ENCODE measurements at regions not wholly inside any gene's neighbourhood (a gene's known extent, or its start where the extent isn't known, plus 50 kb on each side); places are given as distances from the start of the nearest gene placed in this dataset.

- H3K4me1 ChIP-seq (ENCODE audit: control insufficient read depth, extremely low read depth, insufficient read depth, low read length) = no peaks in the 10 kb centered on the region
- no peaks in the 10 kb centered on the region for H3K79me2 ChIP-seq (ENCODE audit: control insufficient read depth, insufficient read depth, low read length)
- TF ChIP-seq EZH2 (IDR thresholded peaks at IDR 0.05; ENCODE audit: low read length) = no peak
- TF ChIP-seq CTCF (optimal IDR thresholded peaks at IDR 0.05 in 1 of 3, IDR thresholded peaks at IDR 0.05 in 1 of 3, conservative IDR thresholded peaks at IDR 0.05 in 1 of 3; ENCODE audit: extremely low read depth in 1 of 3, insufficient read depth in 2 of 3, low read length in 3 of 3) = no peak
- H4K20me1 ChIP-seq (ENCODE audit: control insufficient read depth, extremely low read depth, insufficient read depth, low read length) = no peaks in the 10 kb centered on the region
- H3K36me3 ChIP-seq (ENCODE audit: control insufficient read depth in 2 of 2, extremely low read depth in 1 of 2, insufficient read depth in 2 of 2, low read length in 2 of 2) = no peaks in the 10 kb centered on the region
- no peak overlapping the region for H2AFZ ChIP-seq (ENCODE audit: control insufficient read depth, low read length)
- H3K27me3 ChIP-seq (ENCODE audit: control insufficient read depth, extremely low read depth, insufficient read depth, low read length) = no peaks in the 10 kb centered on the region
- no peaks in the 10 kb centered on the region for H3K9me1 ChIP-seq (ENCODE audit: control insufficient read depth, extremely low read depth, insufficient read depth, low read length)
- DNase-seq (ENCODE audit: low read depth, low spot score) (no peak), FAIRE-seq (no peak)
- no peaks in the 10 kb centered on the region for H3K9me3 ChIP-seq (ENCODE audit: control insufficient read depth, low read depth, low read length)
- dilution Hi-C loops (cut with MboI; ENCODE audit: extremely low pct_ligation_motif_present, low sequenced_read_pairs) = no loop called here
- no peak overlapping the region for H3K9ac ChIP-seq (ENCODE audit: control insufficient read depth, extremely low read depth, insufficient read depth, low read length)
- no peak overlapping the region for H3K4me2 ChIP-seq (ENCODE audit: control insufficient read depth, extremely low read depth, insufficient read depth, low read depth, low read length)
- H3K27ac ChIP-seq (ENCODE audit: control insufficient read depth, insufficient read depth, low read length) = no peak overlapping the region
- H3K4me3 ChIP-seq (ENCODE audit: control insufficient read depth in 2 of 3, extremely low read depth in 1 of 3, insufficient read depth in 2 of 3, low read depth in 1 of 3, low read length in 3 of 3) = no peak overlapping the region
These were observed 155.3 kb downstream of the UXS1 start for GRCh38 chr2:106038601-106039375.

- Histone ChIP-seq H3K4me3 (ENCODE audit: control insufficient read depth in 2 of 3, extremely low read depth in 1 of 3, insufficient read depth in 2 of 3, low read depth in 1 of 3, low read length in 3 of 3) (no peak overlapping the region), H3K27ac (ENCODE audit: control insufficient read depth, insufficient read depth, low read length) (no peak overlapping the region), H4K20me1 (ENCODE audit: control insufficient read depth, extremely low read depth, insufficient read depth, low read length) (no peaks in the 10 kb centered on the region), H3K9ac (ENCODE audit: control insufficient read depth, extremely low read depth, insufficient read depth, low read length) (no peak overlapping the region), H3K9me3 (ENCODE audit: control insufficient read depth, low read depth, low read length) (no peaks in the 10 kb centered on the region), H2AFZ (ENCODE audit: control insufficient read depth, low read length) (no peak overlapping the region), H3K9me1 (ENCODE audit: control insufficient read depth, extremely low read depth, insufficient read depth, low read length) (no peaks in the 10 kb centered on the region), H3K27me3 (ENCODE audit: control insufficient read depth, extremely low read depth, insufficient read depth, low read length) (no peaks in the 10 kb centered on the region), H3K4me2 (ENCODE audit: control insufficient read depth, extremely low read depth, insufficient read depth, low read depth, low read length) (no peak overlapping the region), H3K36me3 (ENCODE audit: control insufficient read depth in 2 of 2, extremely low read depth in 1 of 2, insufficient read depth in 2 of 2, low read length in 2 of 2) (no peaks in the 10 kb centered on the region), H3K4me1 (ENCODE audit: control insufficient read depth, extremely low read depth, insufficient read depth, low read length) (no peaks in the 10 kb centered on the region), H3K79me2 (ENCODE audit: control insufficient read depth, insufficient read depth, low read length) (no peaks in the 10 kb centered on the region)
- TF ChIP-seq EZH2 (IDR thresholded peaks at IDR 0.05; ENCODE audit: low read length) = no peak
- TF ChIP-seq CTCF (optimal IDR thresholded peaks at IDR 0.05 in 1 of 3, IDR thresholded peaks at IDR 0.05 in 1 of 3, conservative IDR thresholded peaks at IDR 0.05 in 1 of 3; ENCODE audit: extremely low read depth in 1 of 3, insufficient read depth in 2 of 3, low read length in 3 of 3) = no peak
- DNase-seq (ENCODE audit: low read depth, low spot score) (no peak), FAIRE-seq (no peak)
- dilution Hi-C loops (cut with MboI; ENCODE audit: extremely low pct_ligation_motif_present, low sequenced_read_pairs) = no loop called here
These were observed 156.2 kb downstream of the UXS1 start for GRCh38 chr2:106037932-106038331.
